ENCODE measurements at regions not wholly inside any gene's neighbourhood (a gene's known extent, or its start where the extent isn't known, plus 50 kb on each side); places are given as distances from the start of the nearest gene placed in this dataset.
A peak's percentile ranks its signal among the peaks of the same experiment; 100 is the strongest.

DNA sequence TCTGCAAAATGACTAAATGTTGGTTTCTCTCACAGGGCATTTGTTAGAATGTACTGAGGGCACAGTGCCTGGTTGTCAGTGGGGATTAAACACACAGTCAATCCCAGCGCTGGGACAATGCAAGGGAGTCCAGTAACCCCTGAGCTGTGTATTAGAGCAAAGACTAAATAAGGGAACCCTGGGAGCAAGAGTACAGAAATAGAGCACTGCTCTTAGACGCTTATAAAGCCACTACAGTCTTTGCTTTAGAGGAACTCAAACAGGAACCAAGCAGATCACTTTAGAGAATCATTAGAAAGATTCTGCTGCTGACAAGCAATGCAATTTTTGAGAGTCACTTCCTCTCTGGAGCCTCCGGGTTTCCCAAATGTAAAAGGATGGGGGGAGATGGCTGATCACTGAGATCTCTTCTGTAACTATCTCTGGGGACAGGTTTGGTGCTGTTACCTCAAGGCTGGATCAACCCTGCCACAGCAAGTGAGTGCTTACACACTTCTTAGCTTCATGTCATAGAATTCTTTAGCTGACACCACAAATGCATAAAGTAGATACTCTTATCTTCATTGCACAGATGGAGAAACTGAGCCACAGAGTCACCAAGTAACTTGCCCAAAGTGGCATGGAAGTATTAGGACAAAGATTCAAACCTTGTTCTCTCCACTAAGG is 137.8 kb upstream of the CPEB2 start:
- no peaks in the 10 kb centered on the region for H3K27me3 ChIP-seq
- H3K27ac ChIP-seq, result peak overlapping the region; percentile 45
- WGBS, result 54% methylated on average over 3 of the region's 3 CpGs
- DNase-seq (ENCODE audit: low spot score in 2 of 2), result no peak
- no peaks in the 10 kb centered on the region for H3K9me3 ChIP-seq
- no peaks in the 10 kb centered on the region for H3K36me3 ChIP-seq
- no peak for TF ChIP-seq POLR2A (IDR thresholded peaks at IDR 0.05)
- TF ChIP-seq CTCF (IDR thresholded peaks at IDR 0.05), result no peak
- TF ChIP-seq POLR2AphosphoS5 (IDR thresholded peaks at IDR 0.05), result no peak
- TF ChIP-seq EP300 (IDR thresholded peaks at IDR 0.05), result no peak
- no peak overlapping the region for H3K4me3 ChIP-seq
- peaks cover 21% of the 10 kb centered on the region for H3K4me1 ChIP-seq

DNA sequence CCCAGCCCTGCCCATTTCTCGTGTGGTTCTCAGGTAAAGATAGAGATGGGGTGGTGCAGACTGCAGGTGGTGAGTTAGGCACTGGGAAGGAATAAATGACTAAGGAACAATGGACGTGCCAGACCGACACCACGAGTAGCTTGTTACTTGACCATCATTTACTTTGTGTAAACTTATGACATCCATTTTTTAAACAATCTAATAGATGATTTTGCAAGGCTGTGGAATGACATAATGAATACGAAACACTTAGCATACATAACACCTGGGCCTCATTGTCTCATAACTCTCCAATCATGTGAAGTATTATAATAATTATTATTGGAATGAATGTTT is 137.3 kb upstream of the CPEB2 start:
- Histone ChIP-seq H3K4me1 (peaks cover 21% of the 10 kb centered on the region), H3K27ac (no peak overlapping the region), H3K27me3 (no peaks in the 10 kb centered on the region), H3K4me3 (no peak overlapping the region), H3K36me3 (no peaks in the 10 kb centered on the region), H3K9me3 (no peaks in the 10 kb centered on the region)
- DNase-seq (ENCODE audit: low spot score in 2 of 2), result no peak
- WGBS, result 89% methylated on average over 5 of the region's 5 CpGs
- TF ChIP-seq EP300 (IDR thresholded peaks at IDR 0.05) (no peak), CTCF (IDR thresholded peaks at IDR 0.05) (no peak), POLR2AphosphoS5 (IDR thresholded peaks at IDR 0.05) (no peak), POLR2A (IDR thresholded peaks at IDR 0.05) (no peak)

- TF ChIP-seq POLR2A (IDR thresholded peaks at IDR 0.05) (no peak), CTCF (IDR thresholded peaks at IDR 0.05) (no peak), POLR2AphosphoS5 (IDR thresholded peaks at IDR 0.05) (no peak), EP300 (IDR thresholded peaks at IDR 0.05) (no peak)
- Histone ChIP-seq H3K4me3 (no peak overlapping the region), H3K36me3 (no peaks in the 10 kb centered on the region), H3K27me3 (no peaks in the 10 kb centered on the region), H3K9me3 (no peaks in the 10 kb centered on the region), H3K4me1 (peaks cover 21% of the 10 kb centered on the region), H3K27ac (no peak overlapping the region)
- no peak for DNase-seq (ENCODE audit: low spot score in 2 of 2)
Observed at GRCh38 chr4:14865804-14866203, 136.5 kb upstream of the CPEB2 start.

DNA sequence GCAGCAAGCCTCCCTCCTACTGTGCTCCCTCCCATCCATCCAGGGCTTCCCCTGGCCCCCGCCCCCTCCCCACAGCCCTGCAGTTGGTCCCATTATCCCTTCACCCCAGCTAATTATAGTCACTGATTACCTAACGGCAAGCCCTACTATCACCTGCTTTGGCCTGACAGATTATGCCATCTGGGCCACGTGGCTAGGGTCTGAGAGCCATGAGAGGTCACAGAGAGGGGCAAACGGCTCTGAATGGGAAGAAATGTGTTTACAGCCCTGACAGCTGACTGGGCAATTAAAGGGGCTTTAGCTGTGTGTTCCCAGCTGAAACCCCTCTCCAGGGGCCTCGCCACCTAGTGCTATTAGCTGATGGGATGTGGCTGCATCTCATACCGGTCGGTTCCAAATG is 134.4 kb upstream of the CPEB2 start:
- 72% methylated on average over 7 of the region's 7 CpGs for WGBS
- peaks cover 16% of the 10 kb centered on the region for H3K4me1 ChIP-seq
- no peak for TF ChIP-seq POLR2AphosphoS5 (IDR thresholded peaks at IDR 0.05)
- no peak for TF ChIP-seq POLR2A (IDR thresholded peaks at IDR 0.05)
- no peak for TF ChIP-seq EP300 (IDR thresholded peaks at IDR 0.05)
- TF ChIP-seq CTCF (IDR thresholded peaks at IDR 0.05), result no peak

DNA sequence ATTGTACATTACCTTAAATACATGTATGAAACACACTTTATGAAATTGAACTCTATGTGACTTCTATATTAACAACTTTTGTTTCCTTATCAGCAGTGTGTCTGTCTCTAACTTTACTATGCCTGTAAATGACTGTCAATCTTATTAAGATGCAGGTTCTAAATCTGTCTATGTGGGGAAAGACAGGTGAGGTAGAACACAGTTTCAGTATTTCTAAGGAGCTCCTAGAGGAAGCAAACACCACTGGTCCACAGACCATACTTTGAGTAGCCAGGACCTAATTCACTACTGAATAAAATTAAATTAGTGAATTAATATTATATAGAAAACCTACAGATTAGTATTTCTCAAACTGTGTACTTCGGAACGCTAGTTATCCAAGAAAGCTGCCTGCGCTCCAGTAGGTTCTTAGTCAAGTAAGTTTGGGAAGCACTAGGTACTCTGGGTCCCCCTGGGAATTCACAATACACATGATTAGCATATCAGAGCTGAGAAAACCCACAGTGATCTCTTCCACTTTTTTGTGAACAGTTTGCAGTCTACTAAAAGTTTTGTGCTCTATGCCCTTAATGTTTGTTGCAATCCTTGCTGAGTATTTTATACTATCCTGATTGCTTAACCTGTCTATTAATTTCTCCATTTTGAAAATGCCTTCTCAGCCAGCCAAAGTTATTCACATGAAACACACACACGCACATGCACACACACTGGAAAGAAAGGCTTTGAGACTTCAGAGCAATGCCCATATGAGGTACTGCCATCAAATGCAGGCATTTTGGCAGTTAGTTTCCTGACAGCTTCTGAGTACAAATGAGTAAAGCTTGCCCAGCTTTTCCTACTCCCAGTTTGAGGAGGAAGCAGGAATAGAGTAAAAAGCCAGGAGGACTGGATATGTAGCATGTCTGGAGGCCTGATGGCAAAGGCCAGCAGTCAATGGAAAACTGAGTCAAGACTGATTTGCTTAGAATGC is 133.6 kb upstream of the CPEB2 start:
- no peak for DNase-seq (ENCODE audit: low spot score in 2 of 2)
- Histone ChIP-seq H3K27ac (no peak overlapping the region), H3K4me1 (peaks cover 10% of the 10 kb centered on the region), H3K4me3 (no peak overlapping the region), H3K36me3 (no peaks in the 10 kb centered on the region), H3K9me3 (no peaks in the 10 kb centered on the region), H3K27me3 (no peaks in the 10 kb centered on the region)
- WGBS, result 95% methylated on average over 4 of the region's 4 CpGs
- no peak for TF ChIP-seq EP300 (IDR thresholded peaks at IDR 0.05)
- TF ChIP-seq POLR2AphosphoS5 (IDR thresholded peaks at IDR 0.05), result no peak
- TF ChIP-seq POLR2A (IDR thresholded peaks at IDR 0.05), result no peak
- TF ChIP-seq CTCF (IDR thresholded peaks at IDR 0.05), result no peak

More for the DNA sequence above, 134.4 kb upstream of the CPEB2 start:
- Histone ChIP-seq H3K27me3 (no peaks in the 10 kb centered on the region), H3K9me3 (no peaks in the 10 kb centered on the region), H3K27ac (no peak overlapping the region), H3K4me3 (no peak overlapping the region), H3K36me3 (no peaks in the 10 kb centered on the region)
- DNase-seq (ENCODE audit: low spot score in 2 of 2), result no peak
